ENCODE measurements at regions not wholly inside any gene's neighbourhood (a gene's known extent, or its start where the extent isn't known, plus 50 kb on each side); places are given as distances from the start of the nearest gene placed in this dataset.
"Not testable (repeated sequence)": the region's sequence is repeated elsewhere in the genome, so short reads cannot be mapped to it uniquely, and the experiment has no call there.

DNA sequence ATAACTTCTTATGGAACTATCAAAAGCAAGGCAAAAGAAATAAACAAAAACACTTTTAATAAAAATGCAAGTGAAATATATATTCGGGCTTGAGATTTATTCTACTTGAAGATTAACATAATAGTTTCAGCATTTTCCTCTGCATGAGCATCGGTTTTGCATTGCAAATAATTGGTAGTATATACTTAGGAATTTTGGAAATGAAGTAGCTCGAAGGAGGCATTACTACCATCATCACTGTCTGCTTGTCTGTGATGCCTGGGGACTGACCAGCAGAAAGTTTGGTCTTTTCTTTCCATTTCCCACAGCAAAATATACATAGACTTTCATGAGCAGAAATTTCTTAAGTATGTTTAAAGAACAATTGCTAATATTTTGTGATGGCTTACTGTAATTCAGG lies 570.7 kb downstream of the HTR1B start:
- H3K36me3 ChIP-seq (ENCODE audit: control insufficient read depth, insufficient read depth, low read length), result no peaks in the 10 kb centered on the region
- no peak overlapping the region for H3K4me3 ChIP-seq (replicated peaks; ENCODE audit: low read depth, low read length)
- H3K27me3 ChIP-seq (replicated peaks; ENCODE audit: control insufficient read depth, insufficient read depth, low read length), result no peaks in the 10 kb centered on the region
- no peak for TF ChIP-seq CTCF (IDR thresholded peaks at IDR 0.05; ENCODE audit: insufficient read depth, low read length, poor library complexity, severe bottlenecking)
- DNase-seq (ENCODE audit: extremely low read depth, insufficient read length), result no peak

- H3K4me3 ChIP-seq (replicated peaks; ENCODE audit: low read depth, low read length), result no peak overlapping the region
- no peaks in the 10 kb centered on the region for H3K27me3 ChIP-seq (replicated peaks; ENCODE audit: control insufficient read depth, insufficient read depth, low read length)
- no peaks in the 10 kb centered on the region for H3K36me3 ChIP-seq (ENCODE audit: control insufficient read depth, insufficient read depth, low read length)
- no peak for DNase-seq (ENCODE audit: extremely low read depth, insufficient read length)
- TF ChIP-seq CTCF (IDR thresholded peaks at IDR 0.05; ENCODE audit: insufficient read depth, low read length, poor library complexity, severe bottlenecking), result no peak
Observed at GRCh38 chr6:76888351-76888750, 574.9 kb downstream of the HTR1B start.

- H3K36me3 ChIP-seq (ENCODE audit: control insufficient read depth, insufficient read depth, low read length), result no peaks in the 10 kb centered on the region
Observed at GRCh38 chr6:76886900-76887299, 576.4 kb downstream of the HTR1B start.

GRCh38 chr6:76885861-76886301 lies 577.4 kb downstream of the HTR1B start:
- Histone ChIP-seq H3K36me3 (ENCODE audit: control insufficient read depth, insufficient read depth, low read length) (no peaks in the 10 kb centered on the region), H3K27me3 (replicated peaks; ENCODE audit: control insufficient read depth, insufficient read depth, low read length) (no peaks in the 10 kb centered on the region), H3K4me3 (replicated peaks; ENCODE audit: low read depth, low read length) (no peak overlapping the region)
- no peak for DNase-seq (ENCODE audit: extremely low read depth, insufficient read length)
- TF ChIP-seq CTCF (IDR thresholded peaks at IDR 0.05; ENCODE audit: insufficient read depth, low read length, poor library complexity, severe bottlenecking), result no peak

More at GRCh38 chr6:76886900-76887299, 576.4 kb downstream of the HTR1B start:
- H3K4me3 ChIP-seq (replicated peaks; ENCODE audit: low read depth, low read length), result no peak overlapping the region
- TF ChIP-seq CTCF (IDR thresholded peaks at IDR 0.05; ENCODE audit: insufficient read depth, low read length, poor library complexity, severe bottlenecking), result no peak
- no peak for DNase-seq (ENCODE audit: extremely low read depth, insufficient read length)
- no peaks in the 10 kb centered on the region for H3K27me3 ChIP-seq (replicated peaks; ENCODE audit: control insufficient read depth, insufficient read depth, low read length)

DNA sequence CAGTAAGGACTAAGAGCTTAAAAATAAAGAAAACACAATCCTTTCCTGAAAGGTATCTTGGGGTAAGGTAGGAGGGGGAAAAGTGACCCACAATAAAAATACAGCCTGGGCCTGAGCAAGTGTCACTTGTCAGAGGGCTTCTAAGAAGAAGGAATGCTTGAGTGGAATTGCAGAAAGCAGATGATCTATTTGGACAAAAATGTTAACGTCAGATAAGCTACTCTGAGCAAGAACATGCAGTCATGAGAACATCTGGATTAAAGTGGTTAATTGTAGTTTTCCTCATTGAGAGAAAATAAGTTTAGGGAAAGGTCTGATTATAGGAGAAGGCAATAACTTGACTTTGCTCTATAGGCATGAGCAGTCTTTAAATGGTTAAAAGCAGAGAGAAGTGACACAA lies 581.9 kb downstream of the HTR1B start:
- no peaks in the 10 kb centered on the region for H3K27me3 ChIP-seq (replicated peaks; ENCODE audit: control insufficient read depth, insufficient read depth, low read length)
- no peak overlapping the region for H3K4me3 ChIP-seq (replicated peaks; ENCODE audit: low read depth, low read length)
- no peak for DNase-seq (ENCODE audit: extremely low read depth, insufficient read length)
- H3K36me3 ChIP-seq (ENCODE audit: control insufficient read depth, insufficient read depth, low read length), result no peaks in the 10 kb centered on the region
- no peak for TF ChIP-seq CTCF (IDR thresholded peaks at IDR 0.05; ENCODE audit: insufficient read depth, low read length, poor library complexity, severe bottlenecking)

GRCh38 chr6:76876922-76877553 lies 586.3 kb downstream of the HTR1B start:
- no peak for DNase-seq (ENCODE audit: extremely low read depth, insufficient read length)
- no peak for TF ChIP-seq CTCF (IDR thresholded peaks at IDR 0.05; ENCODE audit: insufficient read depth, low read length, poor library complexity, severe bottlenecking)
- H3K36me3 ChIP-seq (ENCODE audit: control insufficient read depth, insufficient read depth, low read length), result no peaks in the 10 kb centered on the region
- no peaks in the 10 kb centered on the region for H3K27me3 ChIP-seq (replicated peaks; ENCODE audit: control insufficient read depth, insufficient read depth, low read length)
- H3K4me3 ChIP-seq (replicated peaks; ENCODE audit: low read depth, low read length), result no peak overlapping the region

DNA sequence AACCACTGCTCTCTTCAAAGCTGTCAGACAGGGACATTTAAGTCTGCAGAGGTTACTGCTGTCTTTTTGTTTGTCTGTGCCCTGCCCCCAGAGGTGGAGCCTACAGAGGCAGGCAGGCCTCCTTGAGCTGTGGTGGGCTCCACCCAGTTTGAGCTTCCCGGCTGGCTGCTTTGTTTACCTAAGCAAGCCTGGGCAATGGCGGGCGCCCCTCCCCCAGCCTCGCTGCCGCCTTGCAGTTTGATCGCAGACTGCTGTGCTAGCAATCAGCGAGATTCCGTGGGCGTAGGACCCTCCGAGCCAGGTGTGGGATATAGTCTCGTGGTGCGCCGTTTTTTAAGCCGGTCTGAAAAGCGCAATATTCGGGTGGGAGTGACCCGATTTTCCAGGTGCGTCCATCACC lies 586.9 kb downstream of the HTR1B start:
- not testable (repeated sequence) for H3K36me3 ChIP-seq (ENCODE audit: control insufficient read depth, insufficient read depth, low read length); DNase-seq (ENCODE audit: extremely low read depth, insufficient read length); H3K4me3 ChIP-seq (replicated peaks; ENCODE audit: low read depth, low read length); H3K27me3 ChIP-seq (replicated peaks; ENCODE audit: control insufficient read depth, insufficient read depth, low read length)
